RWPE2 (cell line): ENCODE measurements at regions not wholly inside any gene's neighbourhood (a gene's known extent, or its start where the extent isn't known, plus 50 kb on each side); places are given as distances from the start of the nearest gene placed in this dataset.

ENCODE experiments used
- ATAC-seq: fragments of 200-7000 bp; cut with Tn5 transposase; 3 replicates; pipeline ENCODE4 v1.9.1; 2021; ENCODE audit warnings: low read depth
- DNase-seq: peaks from one replicate; pipeline ENCODE4 v3.0.0-alpha.2; 2020; ENCODE audit warnings: low spot score
- H3K27ac ChIP-seq: fragments of 450-650 bp; 2 replicates; pipeline ENCODE4 v1.5.1; 2017; ENCODE audit warnings: mild to moderate bottlenecking; ENCODE audit not compliant: poor library complexity, severe bottlenecking
- H3K27me3 ChIP-seq: fragments of 250-450 bp; sonication (Bioruptor Pico); 2 replicates; pipeline ENCODE4 v1.5.1; 2021; ENCODE audit warnings: mild to moderate bottlenecking, moderate library complexity; ENCODE audit not compliant: insufficient read depth, poor library complexity, severe bottlenecking
- H3K36me3 ChIP-seq: fragments of 250-450 bp; sonication (Bioruptor Pico); 2 replicates; pipeline ENCODE4 v1.5.1; 2020; ENCODE audit warnings: low read depth, mild to moderate bottlenecking, moderate library complexity
- H3K4me1 ChIP-seq: fragments of 250-450 bp; sonication (Bioruptor Pico); 2 replicates; pipeline ENCODE4 v1.5.1; 2021; ENCODE audit warnings: mild to moderate bottlenecking, moderate library complexity; ENCODE audit not compliant: insufficient read depth, poor library complexity, severe bottlenecking
- H3K4me3 ChIP-seq: fragments of 250-450 bp; sonication (Bioruptor Pico); 2 replicates; pipeline ENCODE4 v1.5.1; 2021; ENCODE audit warnings: mild to moderate bottlenecking, moderate library complexity; ENCODE audit not compliant: severe bottlenecking
- H3K9me3 ChIP-seq: fragments of 250-450 bp; sonication (Bioruptor Pico); 2 replicates; pipeline ENCODE4 v1.5.1; 2021; ENCODE audit warnings: mild to moderate bottlenecking, moderate library complexity; ENCODE audit not compliant: severe bottlenecking
- CTCF ChIP-seq: fragments of 450-650 bp; IDR thresholded peaks from one replicate; pipeline ENCODE4 v1.5.1; 2017; ENCODE audit warnings: mild to moderate bottlenecking, moderate library complexity; ENCODE audit not compliant: poor library complexity, severe bottlenecking

GRCh38 chr4:25592736-25593135 is 62.9 kb upstream of the SLC34A2 start:
- ATAC-seq, result no peak
- Histone ChIP-seq H3K27me3 (no peaks in the 10 kb centered on the region), H3K4me3 (no peak overlapping the region), H3K27ac (no peak overlapping the region), H3K4me1 (no peaks in the 10 kb centered on the region), H3K36me3 (no peaks in the 10 kb centered on the region), H3K9me3 (no peaks in the 10 kb centered on the region)
- DNase-seq, result no peak
- TF ChIP-seq CTCF, result no peak
